ENCODE measurements at regions not wholly inside any gene's neighbourhood (a gene's known extent, or its start where the extent isn't known, plus 50 kb on each side); places are given as distances from the start of the nearest gene placed in this dataset.

DNA sequence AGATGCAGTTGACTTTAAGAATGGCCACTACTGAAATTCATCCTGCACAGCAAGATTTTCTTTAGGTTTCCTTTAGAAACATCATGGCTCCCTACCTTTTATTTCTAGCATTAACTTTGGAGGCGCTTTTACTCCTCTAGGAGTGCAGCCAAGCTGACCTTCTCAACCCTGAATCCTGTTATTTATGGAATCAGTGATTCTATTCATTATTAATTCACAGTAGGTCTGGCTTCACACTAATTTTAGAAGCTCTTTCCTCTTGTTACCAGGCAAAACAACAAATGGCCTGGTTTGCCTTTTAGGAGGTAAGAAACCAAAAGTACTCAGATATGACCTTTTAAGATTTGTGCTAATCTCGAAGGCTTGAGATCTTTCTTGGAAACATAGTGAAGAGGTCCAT, 93.0 kb upstream of the PELI1 start:
- H3K4me3 ChIP-seq (ENCODE audit: low read depth, low read length) = no peak overlapping the region
- no peak for DNase-seq (ENCODE audit: low read depth)
- TF ChIP-seq CTCF (conservative IDR thresholded peaks at IDR 0.05; ENCODE audit: low read depth, low read length) = no peak

- no peak overlapping the region for H3K4me3 ChIP-seq (ENCODE audit: low read depth, low read length)
- TF ChIP-seq CTCF (conservative IDR thresholded peaks at IDR 0.05; ENCODE audit: low read depth, low read length) = no peak
- no peak for DNase-seq (ENCODE audit: low read depth)
Measured at GRCh38 chr2:64238799-64239198, 94.6 kb upstream of the PELI1 start.

- no peak for DNase-seq (ENCODE audit: low read depth)
- no peak for TF ChIP-seq CTCF (conservative IDR thresholded peaks at IDR 0.05; ENCODE audit: low read depth, low read length)
- H3K4me3 ChIP-seq (ENCODE audit: low read depth, low read length) = no peak overlapping the region
Measured at GRCh38 chr2:64243081-64244036, 99.1 kb upstream of the PELI1 start.

- no peak for DNase-seq (ENCODE audit: low read depth)
- H3K4me3 ChIP-seq (ENCODE audit: low read depth, low read length) = no peak overlapping the region
- TF ChIP-seq CTCF (conservative IDR thresholded peaks at IDR 0.05; ENCODE audit: low read depth, low read length) = no peak
Measured at GRCh38 chr2:64244037-64244416, 99.8 kb upstream of the PELI1 start.

- no peak for TF ChIP-seq CTCF (conservative IDR thresholded peaks at IDR 0.05; ENCODE audit: low read depth, low read length)
- no peak for DNase-seq (ENCODE audit: low read depth)
- H3K4me3 ChIP-seq (ENCODE audit: low read depth, low read length) = no peak overlapping the region
Measured at GRCh38 chr2:64245631-64246030, 101.4 kb upstream of the PELI1 start.

DNA sequence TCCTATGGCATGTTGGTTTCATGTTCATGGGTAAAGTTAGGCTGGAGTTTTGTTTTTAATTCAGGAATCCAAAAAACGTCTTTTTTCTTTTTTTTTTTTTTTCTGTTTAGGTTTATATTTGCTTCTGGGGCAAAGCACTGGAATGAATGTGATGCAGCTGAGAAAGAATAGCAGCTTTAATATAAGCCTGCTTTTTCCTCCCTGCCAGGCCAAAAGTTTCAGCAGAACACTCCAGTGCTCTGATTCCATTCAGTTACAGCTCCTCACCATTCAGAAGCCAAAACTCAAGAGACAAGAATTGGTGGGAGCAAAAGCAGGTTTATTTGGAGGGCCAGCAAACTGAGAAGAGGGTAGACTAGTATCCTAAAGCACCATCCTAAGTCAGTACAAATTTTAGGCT, 102.7 kb upstream of the PELI1 start:
- no peak overlapping the region for H3K4me3 ChIP-seq (ENCODE audit: low read depth, low read length)
- no peak for TF ChIP-seq CTCF (conservative IDR thresholded peaks at IDR 0.05; ENCODE audit: low read depth, low read length)
- no peak for DNase-seq (ENCODE audit: low read depth)

DNA sequence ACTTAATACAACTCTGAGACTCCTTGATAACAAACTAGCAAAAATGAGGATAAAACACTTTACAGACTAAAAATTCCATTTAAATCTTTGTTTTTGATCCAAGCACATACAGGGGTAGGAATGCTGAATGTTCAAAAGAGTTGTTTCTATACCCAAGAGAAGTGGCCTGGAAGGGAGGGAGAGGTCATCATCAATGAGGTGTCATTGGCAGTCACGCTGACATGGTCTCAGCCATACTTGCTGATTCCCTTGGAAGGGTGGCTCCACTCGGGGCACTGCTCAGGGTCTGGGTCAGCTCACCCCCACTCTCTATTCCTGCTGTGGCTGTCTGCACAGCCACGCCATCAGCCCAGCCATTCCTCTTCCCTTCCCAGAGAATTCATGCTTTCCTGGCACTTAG, 105.2 kb upstream of the PELI1 start:
- TF ChIP-seq CTCF (conservative IDR thresholded peaks at IDR 0.05; ENCODE audit: low read depth, low read length) = no peak

More for the DNA sequence above, 105.2 kb upstream of the PELI1 start:
- no peak for DNase-seq (ENCODE audit: low read depth)
- H3K4me3 ChIP-seq (ENCODE audit: low read depth, low read length) = no peak overlapping the region

Data from epithelial cell of proximal tubule (primary cell).